PFSK-1 (cell line): ENCODE measurements at regions not wholly inside any gene's neighbourhood (a gene's known extent, or its start where the extent isn't known, plus 50 kb on each side); places are given as distances from the start of the nearest gene placed in this dataset.

Experiments used
- POLR2AphosphoS5 ChIP-seq: IDR thresholded peaks from 2 replicates; pipeline ENCODE4 v1.6.1; 2012; ENCODE audit warnings: low read depth, mild to moderate bottlenecking, control low read depth, low read length, moderate library complexity
- SIN3A ChIP-seq: IDR thresholded peaks from 2 replicates; pipeline ENCODE4 v1.6.1; 2012; ENCODE audit warnings: mild to moderate bottlenecking, low read length, moderate library complexity, borderline replicate concordance; ENCODE audit not compliant: insufficient read depth
- TAF1 ChIP-seq: IDR thresholded peaks from 2 replicates; pipeline ENCODE4 v1.6.1; 2012; ENCODE audit warnings: low read length, control low read depth, borderline replicate concordance; ENCODE audit not compliant: insufficient read depth
- TF ChIP-seq, protein P1 (sequence below), 2 experiments: IDR thresholded peaks; 2 replicates each; pipeline versions ENCODE4 v1.6.1 to v1.8.0; 2011 to 2012; ENCODE audit warnings: low read depth in 2 of 2, low read length in 2 of 2, control low read depth in 1 of 2, inconsistent platforms in 1 of 2, mild to moderate bottlenecking in 1 of 2, moderate library complexity in 1 of 2; ENCODE audit not compliant: insufficient read depth in 1 of 2

DNA sequence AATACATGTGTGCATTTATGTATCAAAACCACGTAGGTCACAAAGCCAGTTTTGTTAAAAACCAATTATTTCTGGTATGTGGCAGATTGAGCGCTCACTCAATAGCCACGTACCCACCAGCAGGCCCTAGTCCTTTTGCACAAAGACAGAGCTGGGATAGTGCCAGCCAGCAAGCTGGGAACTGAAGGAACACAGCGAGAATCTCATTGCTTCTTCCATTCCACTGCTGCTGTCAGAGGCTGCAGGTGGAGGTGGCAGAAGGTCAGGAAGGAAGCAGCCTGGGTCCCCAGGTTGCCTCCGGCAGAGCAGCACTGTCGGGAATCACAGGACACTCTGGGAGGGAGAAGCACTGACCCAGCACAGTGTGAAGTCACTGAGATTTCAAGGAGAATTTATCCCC is 385.5 kb upstream of the PFKP start:
- TF ChIP-seq, protein P1, sequence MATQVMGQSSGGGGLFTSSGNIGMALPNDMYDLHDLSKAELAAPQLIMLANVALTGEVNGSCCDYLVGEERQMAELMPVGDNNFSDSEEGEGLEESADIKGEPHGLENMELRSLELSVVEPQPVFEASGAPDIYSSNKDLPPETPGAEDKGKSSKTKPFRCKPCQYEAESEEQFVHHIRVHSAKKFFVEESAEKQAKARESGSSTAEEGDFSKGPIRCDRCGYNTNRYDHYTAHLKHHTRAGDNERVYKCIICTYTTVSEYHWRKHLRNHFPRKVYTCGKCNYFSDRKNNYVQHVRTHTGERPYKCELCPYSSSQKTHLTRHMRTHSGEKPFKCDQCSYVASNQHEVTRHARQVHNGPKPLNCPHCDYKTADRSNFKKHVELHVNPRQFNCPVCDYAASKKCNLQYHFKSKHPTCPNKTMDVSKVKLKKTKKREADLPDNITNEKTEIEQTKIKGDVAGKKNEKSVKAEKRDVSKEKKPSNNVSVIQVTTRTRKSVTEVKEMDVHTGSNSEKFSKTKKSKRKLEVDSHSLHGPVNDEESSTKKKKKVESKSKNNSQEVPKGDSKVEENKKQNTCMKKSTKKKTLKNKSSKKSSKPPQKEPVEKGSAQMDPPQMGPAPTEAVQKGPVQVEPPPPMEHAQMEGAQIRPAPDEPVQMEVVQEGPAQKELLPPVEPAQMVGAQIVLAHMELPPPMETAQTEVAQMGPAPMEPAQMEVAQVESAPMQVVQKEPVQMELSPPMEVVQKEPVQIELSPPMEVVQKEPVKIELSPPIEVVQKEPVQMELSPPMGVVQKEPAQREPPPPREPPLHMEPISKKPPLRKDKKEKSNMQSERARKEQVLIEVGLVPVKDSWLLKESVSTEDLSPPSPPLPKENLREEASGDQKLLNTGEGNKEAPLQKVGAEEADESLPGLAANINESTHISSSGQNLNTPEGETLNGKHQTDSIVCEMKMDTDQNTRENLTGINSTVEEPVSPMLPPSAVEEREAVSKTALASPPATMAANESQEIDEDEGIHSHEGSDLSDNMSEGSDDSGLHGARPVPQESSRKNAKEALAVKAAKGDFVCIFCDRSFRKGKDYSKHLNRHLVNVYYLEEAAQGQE (IDR thresholded peaks at IDR 0.05; ENCODE audit: insufficient read depth in 1 of 2, low read depth in 2 of 2, low read length in 2 of 2): no peak
- TF ChIP-seq POLR2AphosphoS5: no peak
- TF ChIP-seq SIN3A: no peak
- no peak for TF ChIP-seq TAF1
